Hippocampal formation (tissue), 2 donors: ENCODE measurements at regions not wholly inside any gene's neighbourhood (a gene's known extent, or its start where the extent isn't known, plus 50 kb on each side); places are given as distances from the start of the nearest gene placed in this dataset.

Source experiments
- DNase-seq, 2 donors: peaks; one replicate each; lab custom pipeline; 2025; lab: John Stamatoyannopoulos, UW

DNA sequence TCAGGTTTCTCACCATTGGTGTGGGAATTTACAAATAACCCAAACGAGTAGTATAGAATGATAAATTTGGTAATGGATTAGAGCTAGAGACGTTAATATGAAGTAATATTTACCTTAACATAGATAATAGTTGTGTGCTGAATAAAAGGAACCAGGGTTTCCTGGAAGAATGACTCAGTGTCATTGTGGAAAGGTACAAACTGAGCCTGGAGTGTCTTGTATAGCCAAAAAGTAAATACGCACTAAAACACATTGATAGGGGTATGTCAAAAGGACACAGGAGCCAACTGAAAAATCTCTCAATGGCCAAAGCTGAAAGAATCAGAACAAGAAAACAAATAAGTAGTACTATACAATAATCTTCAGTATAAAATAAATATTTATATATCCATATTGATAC lies 363.5 kb downstream of the SLCO4C1 start:
- no peak for DNase-seq

- DNase-seq = no peak
Measured at GRCh38 chr5:101929628-101930027, 366.5 kb downstream of the SLCO4C1 start.

DNA sequence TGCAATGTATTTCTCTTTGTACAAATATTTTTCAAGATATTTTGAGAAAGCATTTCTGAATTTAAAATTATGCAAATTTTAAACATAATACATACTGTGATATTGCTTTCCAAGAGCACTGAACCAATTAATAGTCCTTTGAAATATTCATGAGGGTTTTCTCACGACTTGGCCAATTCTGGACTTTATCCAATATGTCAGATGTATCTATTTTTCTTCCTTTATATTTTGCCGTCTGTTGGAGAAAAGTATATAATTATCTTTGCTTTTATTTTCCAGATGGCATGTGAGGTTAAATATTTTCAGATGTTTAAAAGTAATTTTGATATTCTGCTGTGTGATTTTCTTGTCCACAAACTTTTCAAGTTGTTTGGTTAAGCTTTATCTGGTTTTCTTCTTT lies 378.9 kb downstream of the SLCO4C1 start:
- DNase-seq = no peak

DNA sequence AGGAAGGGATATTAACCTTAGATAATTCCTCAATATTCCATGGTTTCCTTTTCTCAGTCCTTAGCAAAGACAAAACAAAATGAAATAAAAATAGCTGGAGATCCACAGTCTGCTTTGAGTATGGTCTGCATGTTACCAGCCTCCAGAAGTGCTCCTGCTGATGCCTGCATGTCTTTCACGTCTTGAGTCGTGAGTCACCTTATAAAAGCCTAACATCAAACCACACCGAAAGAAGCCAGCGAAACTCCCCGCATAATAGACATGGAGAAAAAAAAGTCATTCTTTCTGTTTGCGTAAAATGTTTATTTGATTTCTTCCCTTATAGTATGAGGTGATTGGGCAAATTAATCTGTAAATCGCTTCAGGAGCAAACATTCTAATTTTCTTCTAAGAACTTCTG lies 380.5 kb downstream of the SLCO4C1 start:
- DNase-seq = no peak

GRCh38 chr5:101904736-101905135 lies 391.3 kb downstream of the SLCO4C1 start:
- DNase-seq = no peak

- no peak for DNase-seq
Measured at GRCh38 chr5:101897914-101898313, 398.2 kb downstream of the SLCO4C1 start.

GRCh38 chr5:101894985-101895384 lies 401.1 kb downstream of the SLCO4C1 start:
- no peak for DNase-seq

GRCh38 chr5:101878190-101878589 lies 417.9 kb downstream of the SLCO4C1 start:
- no peak for DNase-seq

GRCh38 chr5:101877451-101877850 lies 418.6 kb downstream of the SLCO4C1 start:
- no peak for DNase-seq

GRCh38 chr5:101866473-101866872 lies 429.6 kb downstream of the SLCO4C1 start:
- no peak for DNase-seq

- DNase-seq = no peak
Measured at GRCh38 chr5:101860563-101860962, 435.5 kb downstream of the SLCO4C1 start.

GRCh38 chr5:101860145-101860544 lies 435.9 kb downstream of the SLCO4C1 start:
- no peak for DNase-seq

DNA sequence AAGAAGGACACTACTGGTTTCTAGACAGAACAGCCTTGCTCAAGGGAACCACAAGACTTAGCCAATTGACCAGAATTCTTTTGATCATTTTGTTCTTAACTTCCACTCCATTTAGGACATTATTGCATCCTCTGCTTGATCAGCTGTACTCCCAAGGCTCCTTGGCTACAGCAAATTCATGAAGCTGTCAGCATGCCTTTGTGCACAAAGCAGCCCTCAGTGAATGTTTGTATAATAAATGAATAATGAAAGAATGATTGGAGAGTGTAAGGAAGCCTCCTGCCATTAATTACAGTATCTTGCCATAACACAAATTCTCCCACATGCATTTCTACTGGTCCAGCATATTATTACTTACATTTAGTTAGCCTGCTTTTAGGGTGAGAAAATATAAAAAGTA lies 449.6 kb downstream of the SLCO4C1 start:
- DNase-seq = no peak

DNA sequence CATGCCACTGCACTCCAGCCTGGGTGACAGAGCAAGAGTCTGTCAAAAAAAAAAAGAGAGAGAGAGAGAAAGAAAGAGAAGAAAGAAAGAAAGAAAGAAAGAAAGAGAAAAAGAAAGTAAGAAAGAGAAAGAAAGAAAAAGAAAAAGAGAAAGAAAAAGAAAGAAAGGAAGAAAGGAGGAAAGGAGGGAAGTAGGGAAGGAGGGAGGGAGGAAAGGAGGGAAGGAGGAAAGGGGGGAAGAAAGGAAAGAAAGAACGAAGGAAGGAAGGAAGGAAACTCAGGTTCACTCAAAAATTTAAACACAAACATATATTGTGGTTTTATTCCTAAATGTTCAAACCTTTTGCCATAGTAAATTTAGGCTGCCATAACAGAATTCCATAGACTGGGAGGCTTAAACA lies 453.0 kb downstream of the SLCO4C1 start:
- no peak for DNase-seq

- no peak for DNase-seq
Measured at GRCh38 chr5:101838435-101838834, 457.6 kb downstream of the SLCO4C1 start.

- no peak for DNase-seq
Measured at GRCh38 chr5:101829255-101829654, 466.8 kb downstream of the SLCO4C1 start.

DNA sequence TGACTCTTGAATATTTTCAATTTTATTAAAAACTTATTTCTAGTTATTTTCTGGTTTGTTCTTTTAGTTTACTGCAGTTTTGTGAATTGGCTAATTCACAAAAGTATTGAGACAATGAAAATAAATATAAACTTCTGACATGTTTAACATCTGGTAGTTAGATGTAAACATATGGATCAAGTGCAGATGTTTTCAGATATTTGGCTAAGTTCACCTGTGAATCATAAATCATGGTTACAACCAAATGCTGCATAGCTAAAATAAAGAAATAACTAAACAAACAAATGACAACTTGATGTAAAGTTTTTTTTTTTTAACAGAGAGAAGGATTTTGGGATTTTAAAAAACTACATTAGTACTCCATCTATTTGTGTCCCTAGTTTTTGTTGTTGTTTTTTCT lies 484.6 kb downstream of the SLCO4C1 start:
- no peak for DNase-seq

- DNase-seq = no peak
Measured at GRCh38 chr5:101806410-101806809, 489.7 kb downstream of the SLCO4C1 start.

DNA sequence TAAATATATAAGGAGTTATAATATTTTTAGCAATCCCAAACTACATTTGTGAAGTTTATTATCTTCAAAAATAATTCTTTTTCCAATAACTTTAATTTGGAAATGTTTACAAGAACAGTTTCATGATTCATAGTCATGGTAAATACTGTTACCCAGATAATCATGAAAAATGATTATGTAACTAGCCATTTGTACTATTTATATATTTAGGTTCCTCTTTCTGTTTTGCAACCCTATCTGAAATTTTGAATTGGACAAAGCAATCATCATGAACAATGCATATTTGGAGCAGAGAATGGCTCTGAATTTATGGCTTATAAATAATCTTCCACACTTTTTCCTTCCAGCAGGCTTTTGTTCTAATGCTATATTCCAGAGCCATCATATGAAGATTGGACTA lies 499.7 kb downstream of the SLCO4C1 start:
- DNase-seq = no peak

DNA sequence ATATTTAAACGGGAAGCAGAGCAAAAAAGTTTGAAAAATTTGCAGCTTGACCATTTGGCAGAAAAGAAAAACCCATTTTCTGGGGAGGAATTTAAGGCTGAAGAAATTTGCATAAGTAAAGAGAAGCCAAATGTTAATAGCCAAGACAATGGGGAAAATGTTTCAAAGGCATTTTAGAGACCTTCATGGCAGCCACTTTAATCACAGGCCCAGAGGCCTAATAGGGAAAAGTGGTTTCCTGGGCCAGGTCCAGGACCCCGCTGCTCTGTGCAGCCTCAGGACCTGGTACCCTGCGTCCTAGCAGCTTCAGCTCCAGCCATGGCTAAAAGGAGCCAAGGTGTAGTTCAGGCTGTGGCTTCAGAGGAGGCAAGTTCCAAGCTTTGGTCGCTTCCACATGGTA lies 507.3 kb downstream of the SLCO4C1 start:
- DNase-seq = no peak

GRCh38 chr5:101785090-101785489 lies 511.0 kb downstream of the SLCO4C1 start:
- DNase-seq = no peak

GRCh38 chr5:101783241-101784013 lies 512.7 kb downstream of the SLCO4C1 start:
- no peak for DNase-seq

GRCh38 chr5:101782352-101783103 lies 513.6 kb downstream of the SLCO4C1 start:
- DNase-seq = no peak
